Spleen (tissue), 11 donors: ENCODE measurements at regions not wholly inside any gene's neighbourhood (a gene's known extent, or its start where the extent isn't known, plus 50 kb on each side); places are given as distances from the start of the nearest gene placed in this dataset.

ENCODE experiments used
- DNase-seq: peaks from one replicate; pipeline ENCODE4 v3.0.0-alpha.2; 2020
- H3K27ac ChIP-seq, 8 donors: fragments of 200-600 bp; sonication (generic) in 7 of 8; 1 replicate in 4 of 8; 2 replicates in 4 of 8; pipeline versions ENCODE4 v1.5.0 to v1.8.0; 2016 to 2021; ENCODE audit warnings: inconsistent platforms in 4 of 8, mild to moderate bottlenecking in 4 of 8, moderate library complexity in 1 of 8
- H3K27me3 ChIP-seq, 7 donors: fragments of 200-600 bp; sonication (generic) in 6 of 7; replicated peaks in 1 of 7; 1 replicate in 4 of 7; 2 replicates in 3 of 7; pipeline versions ENCODE4 v1.5.0 to v1.8.0; 2016 to 2021; ENCODE audit warnings: inconsistent platforms in 3 of 7, mild to moderate bottlenecking in 1 of 7
- H3K36me3 ChIP-seq, 6 donors: fragments of 200-600 bp; sonication (generic) in 5 of 6; 1 replicate in 4 of 6; 2 replicates in 2 of 6; pipeline versions ENCODE4 v1.5.0 to v1.8.0; 2016 to 2021; ENCODE audit warnings: inconsistent platforms in 2 of 6
- H3K4me1 ChIP-seq, 6 donors: fragments of 200-600 bp; sonication (generic) in 5 of 6; 1 replicate in 3 of 6; 2 replicates in 3 of 6; pipeline versions ENCODE4 v1.5.0 to v1.8.0; 2016 to 2021; ENCODE audit warnings: inconsistent platforms in 3 of 6
- H3K4me3 ChIP-seq, 8 donors: fragments of 200-600 bp; sonication (generic) in 7 of 8; 1 replicate in 4 of 8; 2 replicates in 4 of 8; pipeline versions ENCODE4 v1.5.0 to v1.8.0; 2016 to 2021; ENCODE audit warnings: inconsistent platforms in 4 of 8, mild to moderate bottlenecking in 4 of 8, moderate library complexity in 2 of 8
- H3K9me3 ChIP-seq, 8 donors: fragments of 200-600 bp; sonication (generic) in 7 of 8; 1 replicate in 4 of 8; 2 replicates in 4 of 8; pipeline versions ENCODE4 v1.5.0 to v1.8.0; 2016 to 2021; ENCODE audit warnings: inconsistent platforms in 4 of 8
- POLR2A ChIP-seq, 3 donors: fragments of 450-650 bp; IDR thresholded peaks; one replicate each; pipeline ENCODE4 v1.5.1; 2017; ENCODE audit warnings: antibody characterized with exemption in 3 of 3, mild to moderate bottlenecking in 1 of 3
- POLR2AphosphoS5 ChIP-seq, 3 donors: sonication (generic); formaldehyde crosslinking; IDR thresholded peaks; one replicate each; pipeline ENCODE4 v1.5.1; 2017; ENCODE audit warnings: antibody characterized with exemption in 3 of 3
- WGBS, 5 donors: extraction: QIAGEN DNeasy Blood & Tissue Kit in 3 of 5; methylation state at CpG; one replicate each; pipeline versions ENCODE4 v1.1.5 to v1.1.7; 2013 to 2018; 5-methylcytosine and 5-hydroxymethylcytosine counted together
- intact Hi-C: fragments of 100-400 bp; cut with DNase I; formaldehyde crosslinking; loops from one replicate; pipeline ENCODE4 v1.15.0; 2023; ENCODE audit warnings: low total_unique reads
- TF ChIP-seq, protein P1 (sequence below), 11 experiments: fragments of 200-600 bp in 7 of 11; fragments of 450-650 bp in 4 of 11; sonication (generic) in 4 of 11; IDR thresholded peaks in 8 of 11; conservative IDR thresholded peaks in 3 of 11; 1 replicate in 7 of 11; 2 replicates in 4 of 11; pipeline versions ENCODE4 v1.4.0 to v1.8.0; 2016 to 2021; ENCODE audit warnings: antibody characterized with exemption in 11 of 11, inconsistent platforms in 4 of 11, mild to moderate bottlenecking in 1 of 11
- donor health status: healthy with polysubstance abuse.
- donor health status: DM: no; HTN: no; CAD: no; lungs with moderate emphysema.
- donor health status: DM: no; HTN: no; CAD: no.
- donor health status: Bipolar disorder and iron deficiency.
- donor health status: healthy.
- donor health status: DM: no; HTN: no; CAD: no.
- donor health status: DM: yes; HTN: yes; CAD: no.

DNA sequence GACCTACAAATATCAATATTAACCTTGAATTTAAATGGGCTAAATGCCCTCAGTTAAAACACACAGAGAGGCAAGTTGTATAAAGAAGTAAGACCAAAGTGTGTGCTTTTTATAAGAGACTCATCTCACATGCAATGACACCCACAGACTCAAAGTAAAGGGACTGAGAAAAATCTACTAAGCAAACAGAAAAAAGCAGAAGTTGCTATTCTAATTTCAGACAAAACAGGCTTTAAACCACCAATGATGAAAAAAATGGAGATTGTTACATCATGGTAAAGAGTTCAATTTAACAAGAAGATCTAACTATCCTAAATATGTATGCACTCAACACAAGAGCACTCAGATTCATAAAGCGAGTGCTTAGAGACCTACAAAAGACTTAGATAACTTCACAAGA, 741.9 kb upstream of the MARCKS start:
- Histone ChIP-seq H3K4me1 (peaks cover 0 to 5% (median 0%) of the 10 kb centered on the region in 6 donors), H3K4me3 (no peak overlapping the region), H3K27ac (no peak overlapping the region), H3K27me3 (no peaks in the 10 kb centered on the region), H3K36me3 (no peaks in the 10 kb centered on the region), H3K9me3 (peaks cover 0 to 7% (median 5%) of the 10 kb centered on the region in 8 donors)
- no peak for DNase-seq
- 79 to 94% (median 83%) methylated on average over 1 of the region's 1 CpG for WGBS, 5 donors
- TF ChIP-seq POLR2A (IDR thresholded peaks at IDR 0.05) (no peak), POLR2AphosphoS5 (IDR thresholded peaks at IDR 0.05) (no peak)
- TF ChIP-seq, protein P1, sequence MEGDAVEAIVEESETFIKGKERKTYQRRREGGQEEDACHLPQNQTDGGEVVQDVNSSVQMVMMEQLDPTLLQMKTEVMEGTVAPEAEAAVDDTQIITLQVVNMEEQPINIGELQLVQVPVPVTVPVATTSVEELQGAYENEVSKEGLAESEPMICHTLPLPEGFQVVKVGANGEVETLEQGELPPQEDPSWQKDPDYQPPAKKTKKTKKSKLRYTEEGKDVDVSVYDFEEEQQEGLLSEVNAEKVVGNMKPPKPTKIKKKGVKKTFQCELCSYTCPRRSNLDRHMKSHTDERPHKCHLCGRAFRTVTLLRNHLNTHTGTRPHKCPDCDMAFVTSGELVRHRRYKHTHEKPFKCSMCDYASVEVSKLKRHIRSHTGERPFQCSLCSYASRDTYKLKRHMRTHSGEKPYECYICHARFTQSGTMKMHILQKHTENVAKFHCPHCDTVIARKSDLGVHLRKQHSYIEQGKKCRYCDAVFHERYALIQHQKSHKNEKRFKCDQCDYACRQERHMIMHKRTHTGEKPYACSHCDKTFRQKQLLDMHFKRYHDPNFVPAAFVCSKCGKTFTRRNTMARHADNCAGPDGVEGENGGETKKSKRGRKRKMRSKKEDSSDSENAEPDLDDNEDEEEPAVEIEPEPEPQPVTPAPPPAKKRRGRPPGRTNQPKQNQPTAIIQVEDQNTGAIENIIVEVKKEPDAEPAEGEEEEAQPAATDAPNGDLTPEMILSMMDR (IDR thresholded peaks at IDR 0.05 in 8 of 11, conservative IDR thresholded peaks at IDR 0.05 in 3 of 11), result no peak
- intact Hi-C loops, result no loop called here

DNA sequence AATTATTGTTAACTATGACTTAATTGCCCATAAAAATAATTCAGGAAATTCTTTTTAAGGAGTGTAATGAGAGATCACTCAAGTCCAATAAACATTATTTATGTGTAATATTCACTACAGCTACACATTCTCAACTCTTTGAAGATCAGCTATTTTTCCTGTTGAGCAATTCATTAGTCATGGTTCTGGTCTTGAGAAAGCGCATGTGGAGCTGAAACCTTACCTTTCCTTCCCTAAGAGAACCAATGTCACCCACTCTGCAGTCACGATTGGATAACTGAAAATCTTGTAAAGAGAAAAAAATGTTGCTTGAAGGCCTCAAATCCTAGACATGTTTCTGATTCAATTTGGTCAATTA, 736.9 kb upstream of the MARCKS start:
- intact Hi-C loops, result no loop called here
- H3K4me3 ChIP-seq, result no peak overlapping the region
- peaks cover 0 to 7% (median 5%) of the 10 kb centered on the region in 8 donors for H3K9me3 ChIP-seq
- TF ChIP-seq, protein P1 (IDR thresholded peaks at IDR 0.05 in 8 of 11, conservative IDR thresholded peaks at IDR 0.05 in 3 of 11), result no peak
- no peak for TF ChIP-seq POLR2AphosphoS5 (IDR thresholded peaks at IDR 0.05)
- no peak for TF ChIP-seq POLR2A (IDR thresholded peaks at IDR 0.05)
- H3K27ac ChIP-seq, result peak overlapping the region in 1 of 8 donors; percentile 15
- 27 to 46% (median 32%) methylated on average over 2 of the region's 2 CpGs for WGBS, 5 donors
- DNase-seq, result no peak
- no peaks in the 10 kb centered on the region for H3K27me3 ChIP-seq
- peaks cover 0 to 7% (median 2%) of the 10 kb centered on the region in 6 donors for H3K4me1 ChIP-seq
- no peaks in the 10 kb centered on the region for H3K36me3 ChIP-seq

DNA sequence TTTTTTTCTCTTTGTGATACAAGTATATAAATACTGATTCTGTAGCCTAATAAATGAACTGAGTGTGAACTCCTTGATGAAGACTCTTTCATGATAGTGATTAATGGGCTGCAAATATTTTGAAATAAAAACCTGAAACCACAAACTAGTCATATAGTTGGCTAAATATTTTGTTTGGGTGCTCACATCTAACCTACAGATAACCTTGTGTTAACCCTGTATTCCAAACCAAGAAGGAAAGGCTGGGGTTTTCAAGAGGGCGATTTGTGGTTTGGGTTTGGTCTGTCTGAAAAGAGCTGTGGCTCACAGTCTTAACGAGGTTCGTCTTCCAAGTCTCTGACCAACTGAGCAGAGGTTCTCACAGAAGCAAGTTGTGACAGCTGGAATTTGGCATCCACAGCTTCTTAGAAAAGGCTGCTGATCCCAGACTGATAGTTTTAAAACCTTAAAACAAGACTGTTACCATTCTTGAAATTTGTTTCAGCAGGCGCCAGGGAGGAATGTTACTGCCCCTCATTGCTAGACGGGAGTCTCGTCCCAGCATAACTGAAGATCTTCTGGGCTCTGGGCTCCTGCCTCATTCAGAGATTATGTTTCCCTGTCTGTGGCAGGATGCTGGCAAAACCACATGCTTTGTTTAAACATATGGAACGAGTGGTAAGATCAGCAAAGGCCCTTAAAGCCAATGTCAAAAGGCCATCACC, 736.4 kb upstream of the MARCKS start:
- H3K27ac ChIP-seq, result peak overlapping the region in 2 of 8 donors; percentile 13 to 15
- H3K4me3 ChIP-seq, result no peak overlapping the region
- intact Hi-C loops, result no loop called here
- H3K9me3 ChIP-seq, result peaks cover 0 to 7% (median 5%) of the 10 kb centered on the region in 8 donors
- H3K27me3 ChIP-seq, result no peaks in the 10 kb centered on the region
- H3K4me1 ChIP-seq, result peaks cover 0 to 7% (median 2%) of the 10 kb centered on the region in 6 donors
- 33 to 42% (median 39%) methylated on average over 7 of the region's 7 CpGs for WGBS, 5 donors
- TF ChIP-seq, protein P1 (IDR thresholded peaks at IDR 0.05 in 8 of 11, conservative IDR thresholded peaks at IDR 0.05 in 3 of 11), result no peak
- TF ChIP-seq POLR2AphosphoS5 (IDR thresholded peaks at IDR 0.05), result no peak
- no peak for TF ChIP-seq POLR2A (IDR thresholded peaks at IDR 0.05)
- no peak for DNase-seq
- H3K36me3 ChIP-seq, result no peaks in the 10 kb centered on the region

DNA sequence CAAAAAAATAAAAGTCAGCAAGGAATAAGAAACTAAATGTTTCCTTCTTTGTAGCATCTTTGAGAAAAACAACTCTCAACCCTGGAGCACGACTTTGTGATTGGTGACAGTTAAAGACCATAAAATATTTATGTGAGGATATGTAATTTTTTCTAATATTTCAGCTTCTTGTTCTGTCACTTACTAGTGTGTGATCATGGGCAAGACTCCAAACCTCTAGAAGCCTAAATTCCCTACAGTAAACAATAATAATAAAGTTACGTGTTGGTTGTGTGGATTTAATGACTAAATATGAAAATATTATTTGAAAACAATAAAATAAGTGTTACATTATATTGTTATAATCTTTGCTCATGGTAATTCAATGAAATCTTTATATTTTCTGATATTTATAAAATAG, 735.6 kb upstream of the MARCKS start:
- no peak for DNase-seq
- intact Hi-C loops, result no loop called here
- Histone ChIP-seq H3K9me3 (peaks cover 0 to 7% (median 5%) of the 10 kb centered on the region in 8 donors), H3K4me1 (peaks cover 0 to 7% (median 2%) of the 10 kb centered on the region in 6 donors), H3K27me3 (no peaks in the 10 kb centered on the region), H3K27ac (peak overlapping the region in 1 of 8 donors; percentile 15), H3K36me3 (no peaks in the 10 kb centered on the region), H3K4me3 (no peak overlapping the region)
- 81 to 94% (median 90%) methylated on average over 2 of the region's 2 CpGs for WGBS, 5 donors
- TF ChIP-seq POLR2AphosphoS5 (IDR thresholded peaks at IDR 0.05) (no peak), POLR2A (IDR thresholded peaks at IDR 0.05) (no peak)
- TF ChIP-seq, protein P1 (IDR thresholded peaks at IDR 0.05 in 8 of 11, conservative IDR thresholded peaks at IDR 0.05 in 3 of 11), result no peak
